H1 (cell line): ENCODE measurements at regions not wholly inside any gene's neighbourhood (a gene's known extent, or its start where the extent isn't known, plus 50 kb on each side); places are given as distances from the start of the nearest gene placed in this dataset.

Experiments
- CTCF ChIA-PET: fragments of 300-600 bp; sonication (Branson Sonifier 250); formaldehyde crosslinking; loops from one replicate; lab custom pipeline; 2021; ENCODE audit not compliant: partially characterized antibody; lab: Charles Lee
- POLR2A ChIA-PET: fragments of 300-600 bp; sonication (Branson Sonifier 250); formaldehyde crosslinking; loops from one replicate; lab custom pipeline; 2021; ENCODE audit warnings: inconsistent platforms; ENCODE audit not compliant: partially characterized antibody; lab: Charles Lee
- DNase-seq, 2 experiments: peaks; one replicate each; pipeline versions ENCODE4 v3.0.0 to v3.0.0-alpha.2; 2010 to 2022; ENCODE audit warnings: low spot score in 2 of 2, low read depth in 1 of 2, mixed read lengths in 1 of 2
- FAIRE-seq: peaks from 2 replicates; lab custom pipeline; 2011; peaks lifted over from hg19 to GRCh38; lab: Jason Lieb, UNC
- H2AFZ ChIP-seq: 2 replicates; pipeline ENCODE4 v1.8.1; 2012; ENCODE audit warnings: low read length, inconsistent platforms
- H2AK5ac ChIP-seq: 2 replicates; pipeline ENCODE4 v1.6.1; 2013; ENCODE audit warnings: low read depth, low read length
- H2BK120ac ChIP-seq: replicated peaks from 2 replicates; pipeline ENCODE3; 2013; ENCODE audit warnings: low read depth, low read length, inconsistent platforms
- H2BK12ac ChIP-seq: 2 replicates; pipeline ENCODE4 v1.6.1; 2013; ENCODE audit warnings: low read depth, low read length
- H2BK15ac ChIP-seq: 2 replicates; pipeline ENCODE4 v1.6.1; 2013; ENCODE audit warnings: low read length
- H2BK20ac ChIP-seq: 2 replicates; pipeline ENCODE4 v1.6.1; 2013; ENCODE audit warnings: low read length
- H2BK5ac ChIP-seq: 2 replicates; pipeline ENCODE4 v1.6.1; 2013; ENCODE audit warnings: low read depth, low read length
- H3K14ac ChIP-seq: 2 replicates; pipeline ENCODE4 v1.6.1; 2013; ENCODE audit warnings: inconsistent platforms; ENCODE audit not compliant: insufficient read length
- H3K18ac ChIP-seq: 2 replicates; pipeline ENCODE4 v1.6.1; 2013; ENCODE audit warnings: low read length; ENCODE audit errors: extremely low read depth
- H3K23ac ChIP-seq: 2 replicates; pipeline ENCODE4 v1.6.1; 2013; ENCODE audit warnings: inconsistent platforms; ENCODE audit not compliant: insufficient read length
- H3K23me2 ChIP-seq: 2 replicates; pipeline ENCODE4 v1.6.1; 2013; ENCODE audit warnings: low read depth, low read length
- H3K27ac ChIP-seq: 2 replicates; pipeline ENCODE4 v1.6.1; 2011; ENCODE audit warnings: low read depth, low read length, inconsistent platforms
- H3K27me3 ChIP-seq, 4 experiments: replicated peaks in 1 of 4; 1 replicate in 1 of 4; 2 replicates in 3 of 4; pipeline versions ENCODE4 v1.6.1 to v1.8.1; 2011 to 2013; ENCODE audit warnings: low read length in 3 of 4, mild to moderate bottlenecking in 3 of 4, inconsistent platforms in 2 of 4, mixed read lengths in 2 of 4, moderate library complexity in 1 of 4; ENCODE audit not compliant: control insufficient read depth in 3 of 4, insufficient read depth in 3 of 4; ENCODE audit errors: extremely low read depth in 1 of 4
- H3K36me3 ChIP-seq, 4 experiments: 2 replicates each; pipeline versions ENCODE4 v1.6.1 to v1.8.1; 2011 to 2013; ENCODE audit warnings: mild to moderate bottlenecking in 4 of 4, low read length in 3 of 4, moderate library complexity in 2 of 4, control low read depth in 1 of 4, inconsistent platforms in 1 of 4; ENCODE audit not compliant: insufficient read depth in 4 of 4, control insufficient read depth in 2 of 4
- H3K4ac ChIP-seq: replicated peaks from 2 replicates; pipeline ENCODE3; 2013; ENCODE audit warnings: low read length, low read depth, mixed read lengths, inconsistent platforms; ENCODE audit not compliant: insufficient read length
- H3K4me1 ChIP-seq, 4 experiments: replicated peaks in 1 of 4; 1 replicate in 1 of 4; 2 replicates in 3 of 4; pipeline versions ENCODE4 v1.6.1 to v1.8.1; 2011 to 2013; ENCODE audit warnings: low read length in 3 of 4, inconsistent platforms in 2 of 4, mixed read lengths in 1 of 4; ENCODE audit not compliant: insufficient read depth in 4 of 4, control insufficient read depth in 3 of 4
- H3K4me2 ChIP-seq, 2 experiments: 2 replicates each; pipeline versions ENCODE4 v1.6.1 to v1.8.1; 2011 to 2013; ENCODE audit warnings: low read depth in 2 of 2, low read length in 2 of 2, control low read depth in 1 of 2, inconsistent platforms in 1 of 2, mild to moderate bottlenecking in 1 of 2; ENCODE audit not compliant: insufficient read depth in 1 of 2
- H3K4me3 ChIP-seq, 4 experiments: fragments of 200-600, 300-600 bp in 1 of 4; sonication (generic), shearing (Covaris generic), sonication (Bioruptor Twin) in 1 of 4; 2 replicates each; pipeline versions ENCODE4 v1.5.1 to v1.8.1; 2011 to 2016; ENCODE audit warnings: low read length in 4 of 4, low read depth in 3 of 4, control low read depth in 2 of 4, inconsistent platforms in 2 of 4, mild to moderate bottlenecking in 2 of 4, mixed read lengths in 1 of 4, moderate library complexity in 1 of 4; ENCODE audit not compliant: insufficient read depth in 2 of 4; ENCODE audit errors: extremely low read depth in 1 of 4
- H3K56ac ChIP-seq: replicated peaks from 2 replicates; pipeline ENCODE3; 2013; ENCODE audit warnings: low read depth, mild to moderate bottlenecking, mixed read lengths, low read length, inconsistent platforms; ENCODE audit not compliant: insufficient read length
- H3K79me1 ChIP-seq: 2 replicates; pipeline ENCODE4 v1.6.1; 2013; ENCODE audit warnings: low read depth, low read length, control low read depth
- H3K79me2 ChIP-seq, 2 experiments: 2 replicates each; pipeline versions ENCODE4 v1.6.1 to v1.8.1; 2012 to 2013; ENCODE audit warnings: low read length in 2 of 2, mild to moderate bottlenecking in 2 of 2, inconsistent platforms in 1 of 2; ENCODE audit not compliant: insufficient read depth in 2 of 2, control insufficient read depth in 1 of 2
- H3K9ac ChIP-seq, 4 experiments: replicated peaks in 1 of 4; 1 replicate in 1 of 4; 2 replicates in 3 of 4; pipeline versions ENCODE4 v1.6.1 to v1.8.1; 2011 to 2013; ENCODE audit warnings: low read depth in 3 of 4, low read length in 3 of 4, control low read depth in 2 of 4, mild to moderate bottlenecking in 2 of 4, moderate library complexity in 2 of 4, inconsistent platforms in 1 of 4; ENCODE audit errors: extremely low read depth in 1 of 4
- H3K9me3 ChIP-seq, 2 experiments: 2 replicates each; pipeline versions ENCODE4 v1.6.1 to v1.8.1; 2012 to 2013; ENCODE audit warnings: mild to moderate bottlenecking in 2 of 2, moderate library complexity in 2 of 2, control low read depth in 1 of 2, inconsistent platforms in 1 of 2, low read depth in 1 of 2, low read length in 1 of 2, mixed read lengths in 1 of 2; ENCODE audit not compliant: insufficient read depth in 2 of 2
- H4K20me1 ChIP-seq, 2 experiments: replicated peaks in 1 of 2; 2 replicates each; pipeline versions ENCODE3 to v1.8.1; 2011 to 2013; ENCODE audit warnings: inconsistent platforms in 2 of 2, low read length in 2 of 2, mild to moderate bottlenecking in 1 of 2; ENCODE audit not compliant: insufficient read depth in 2 of 2, control insufficient read depth in 1 of 2
- H4K5ac ChIP-seq: 2 replicates; pipeline ENCODE4 v1.6.1; 2013; ENCODE audit warnings: low read length, low read depth, mixed read lengths, inconsistent platforms; ENCODE audit not compliant: insufficient read length
- H4K8ac ChIP-seq: 2 replicates; pipeline ENCODE4 v1.8.0; 2013; ENCODE audit warnings: mild to moderate bottlenecking, moderate library complexity, low read length, inconsistent platforms; ENCODE audit not compliant: insufficient read depth; ENCODE audit errors: extremely low read depth
- H4K91ac ChIP-seq: replicated peaks from 2 replicates; pipeline ENCODE3; 2013; ENCODE audit warnings: low read length, mixed read lengths, inconsistent platforms; ENCODE audit not compliant: insufficient read length
- TEAD4 ChIP-seq: IDR thresholded peaks from 2 replicates; pipeline ENCODE4 v1.6.1; 2012; ENCODE audit warnings: low read depth, low read length, inconsistent platforms, mixed read lengths
- WGBS, 2 experiments: shearing (Covaris generic) in 1 of 2; methylation state at CpG; one replicate each; pipeline versions ENCODE4 v1.1.6 to v1.1.7; 2013 to 2015; ENCODE audit warnings: low lambda C conversion rate in 2 of 2, mixed read lengths in 2 of 2, inconsistent platforms in 1 of 2, low coverage in 1 of 2, missing lambda C conversion rate in 1 of 2; ENCODE audit not compliant: insufficient replicate concordance in 2 of 2, insufficient coverage in 1 of 2, insufficient read length in 1 of 2; ENCODE audit errors: extremely low coverage in 1 of 2, missing lambda C conversion rate in 1 of 2; 5-methylcytosine and 5-hydroxymethylcytosine counted together
- TF ChIP-seq, protein P1 (sequence below), 3 experiments: IDR thresholded peaks; 1 replicate in 2 of 3; 2 replicates in 1 of 3; pipeline versions ENCODE4 v1.5.1 to v1.6.1; 2011; ENCODE audit warnings: low read length in 3 of 3, mild to moderate bottlenecking in 3 of 3, inconsistent platforms in 2 of 3, low read depth in 1 of 3, moderate library complexity in 1 of 3; ENCODE audit not compliant: insufficient read depth in 1 of 3; ENCODE audit errors: control extremely low read depth in 1 of 3
- TF ChIP-seq, protein P2 (sequence below): IDR thresholded peaks from 2 replicates; pipeline ENCODE4 v1.6.1; 2011; ENCODE audit warnings: low read length, improper control_type of control experiment

- Histone ChIP-seq H4K20me1 (no peaks in the 10 kb centered on the region), H3K9ac (no peak overlapping the region), H2AK5ac (no peak overlapping the region), H3K18ac (no peak overlapping the region), H2BK15ac (no peak overlapping the region), H4K5ac (no peak overlapping the region), H2AFZ (no peak overlapping the region), H3K27me3 (peaks cover 0 to 3% (median 0%) of the 10 kb centered on the region in 4 experiments; a peak in 2 of 7 replicates), H2BK120ac (no peak overlapping the region), H3K4ac (no peak overlapping the region), H3K23me2 (no peaks in the 10 kb centered on the region), H3K9me3 (no peaks in the 10 kb centered on the region), H3K23ac (no peak overlapping the region), H3K79me2 (no peaks in the 10 kb centered on the region), H3K56ac (no peak overlapping the region), H3K4me2 (no peak overlapping the region), H3K79me1 (no peaks in the 10 kb centered on the region), H3K4me1 (peaks cover 0 to 3% (median under 1%) of the 10 kb centered on the region in 4 experiments; a peak in 1 of 7 replicates), H2BK5ac (no peak overlapping the region), H3K4me3 (no peak overlapping the region), H3K27ac (no peak overlapping the region), H4K91ac (no peak overlapping the region), H4K8ac (no peak overlapping the region), H3K14ac (no peak overlapping the region), H3K36me3 (no peaks in the 10 kb centered on the region), H2BK12ac (no peak overlapping the region), H2BK20ac (no peak overlapping the region)
- TF ChIP-seq, protein P1, sequence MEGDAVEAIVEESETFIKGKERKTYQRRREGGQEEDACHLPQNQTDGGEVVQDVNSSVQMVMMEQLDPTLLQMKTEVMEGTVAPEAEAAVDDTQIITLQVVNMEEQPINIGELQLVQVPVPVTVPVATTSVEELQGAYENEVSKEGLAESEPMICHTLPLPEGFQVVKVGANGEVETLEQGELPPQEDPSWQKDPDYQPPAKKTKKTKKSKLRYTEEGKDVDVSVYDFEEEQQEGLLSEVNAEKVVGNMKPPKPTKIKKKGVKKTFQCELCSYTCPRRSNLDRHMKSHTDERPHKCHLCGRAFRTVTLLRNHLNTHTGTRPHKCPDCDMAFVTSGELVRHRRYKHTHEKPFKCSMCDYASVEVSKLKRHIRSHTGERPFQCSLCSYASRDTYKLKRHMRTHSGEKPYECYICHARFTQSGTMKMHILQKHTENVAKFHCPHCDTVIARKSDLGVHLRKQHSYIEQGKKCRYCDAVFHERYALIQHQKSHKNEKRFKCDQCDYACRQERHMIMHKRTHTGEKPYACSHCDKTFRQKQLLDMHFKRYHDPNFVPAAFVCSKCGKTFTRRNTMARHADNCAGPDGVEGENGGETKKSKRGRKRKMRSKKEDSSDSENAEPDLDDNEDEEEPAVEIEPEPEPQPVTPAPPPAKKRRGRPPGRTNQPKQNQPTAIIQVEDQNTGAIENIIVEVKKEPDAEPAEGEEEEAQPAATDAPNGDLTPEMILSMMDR (IDR thresholded peaks at IDR 0.05; ENCODE audit: control extremely low read depth in 1 of 3, insufficient read depth in 1 of 3, low read depth in 1 of 3, low read length in 3 of 3), result peak in 1 of 3 experiments; percentile 12; a peak in 1 of 4 replicates
- TF ChIP-seq, protein P2, sequence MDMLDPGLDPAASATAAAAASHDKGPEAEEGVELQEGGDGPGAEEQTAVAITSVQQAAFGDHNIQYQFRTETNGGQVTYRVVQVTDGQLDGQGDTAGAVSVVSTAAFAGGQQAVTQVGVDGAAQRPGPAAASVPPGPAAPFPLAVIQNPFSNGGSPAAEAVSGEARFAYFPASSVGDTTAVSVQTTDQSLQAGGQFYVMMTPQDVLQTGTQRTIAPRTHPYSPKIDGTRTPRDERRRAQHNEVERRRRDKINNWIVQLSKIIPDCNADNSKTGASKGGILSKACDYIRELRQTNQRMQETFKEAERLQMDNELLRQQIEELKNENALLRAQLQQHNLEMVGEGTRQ, result no peak
- TF ChIP-seq TEAD4, result peak; percentile 70
- ChIA-PET CTCF (interaction anchor here (0.7 to 1.2 kb wide), 2 partner anchors 12 to 487 kb away, joined by 3 to 7 read pairs; no protein-coding TSS in a partner anchor), POLR2A (no interaction called here)
- DNase-seq, result no peak
- 86% methylated on average over 4 of the region's 4 CpGs; no CpG with 5 or more reads in 1 of the 2 experiments for WGBS, 2 experiments
- FAIRE-seq, result no peak
Observed at GRCh38 chr2:53040536-53041229, 726.9 kb upstream of the CHAC2 start.
